Neuronal stem cell (in vitro differentiated cells): ENCODE measurements at regions not wholly inside any gene's neighbourhood (a gene's known extent, or its start where the extent isn't known, plus 50 kb on each side); places are given as distances from the start of the nearest gene placed in this dataset.
A peak's percentile ranks its signal among the peaks of the same experiment; 100 is the strongest.

ENCODE experiments used
- DNase-seq: peaks from one replicate; pipeline ENCODE4 v3.0.0-alpha.2; 2013; ENCODE audit warnings: low spot score
- H2AFZ ChIP-seq: one replicate; pipeline ENCODE4 v1.6.1; 2013; ENCODE audit warnings: mild to moderate bottlenecking, low read length, inconsistent platforms
- H2AK5ac ChIP-seq: 2 replicates; pipeline ENCODE4 v1.6.1; 2013; ENCODE audit warnings: low read depth, mild to moderate bottlenecking, inconsistent platforms, low read length, moderate library complexity, mixed read lengths
- H2BK120ac ChIP-seq: 2 replicates; pipeline ENCODE4 v1.6.1; 2013; ENCODE audit warnings: low read depth, mild to moderate bottlenecking, inconsistent platforms, low read length, moderate library complexity, mixed read lengths
- H2BK12ac ChIP-seq: one replicate; pipeline ENCODE4 v1.6.1; 2013; ENCODE audit warnings: low read length, inconsistent platforms
- H2BK15ac ChIP-seq: 2 replicates; pipeline ENCODE4 v1.6.1; 2013; ENCODE audit warnings: mild to moderate bottlenecking, low read length, inconsistent platforms, mixed read lengths
- H2BK5ac ChIP-seq: one replicate; pipeline ENCODE4 v1.6.1; 2013; ENCODE audit warnings: inconsistent platforms, mild to moderate bottlenecking, low read length, moderate library complexity
- H3K14ac ChIP-seq: one replicate; pipeline ENCODE4 v1.6.1; 2013; ENCODE audit warnings: low read length, inconsistent platforms
- H3K18ac ChIP-seq: 2 replicates; pipeline ENCODE4 v1.6.1; 2013; ENCODE audit warnings: low read length, inconsistent platforms
- H3K23ac ChIP-seq: 2 replicates; pipeline ENCODE4 v1.6.1; 2013; ENCODE audit warnings: low read depth, mild to moderate bottlenecking, mixed read lengths, low read length, inconsistent platforms; ENCODE audit not compliant: poor library complexity
- H3K27ac ChIP-seq: replicated peaks from 3 replicates; pipeline ENCODE4 v1.5.1; 2013; ENCODE audit warnings: low read length, inconsistent platforms
- H3K27me3 ChIP-seq, 3 experiments: 2 replicates each; pipeline ENCODE4 v1.6.1; 2013; ENCODE audit warnings: low read length in 3 of 3, mild to moderate bottlenecking in 2 of 3, inconsistent platforms in 1 of 3, low read depth in 1 of 3, mixed read lengths in 1 of 3, moderate library complexity in 1 of 3; ENCODE audit not compliant: control insufficient read depth in 3 of 3, insufficient read depth in 3 of 3
- H3K36me3 ChIP-seq, 2 donors: replicated peaks in 1 of 2; 2 replicates each; pipeline ENCODE4 v1.6.1; 2013; ENCODE audit warnings: low read length in 2 of 2; ENCODE audit not compliant: control insufficient read depth in 2 of 2, insufficient read depth in 2 of 2
- H3K4ac ChIP-seq: 2 replicates; pipeline ENCODE4 v1.6.1; 2013; ENCODE audit warnings: inconsistent platforms, mild to moderate bottlenecking, low read length, moderate library complexity
- H3K4me1 ChIP-seq, 2 donors: 1 replicate in 1 of 2; 2 replicates in 1 of 2; pipeline ENCODE4 v1.6.1; 2013; ENCODE audit warnings: low read length in 2 of 2, low read depth in 1 of 2; ENCODE audit not compliant: control insufficient read depth in 2 of 2, insufficient read depth in 1 of 2
- H3K4me2 ChIP-seq: one replicate; pipeline ENCODE4 v1.6.1; 2013; ENCODE audit warnings: mild to moderate bottlenecking, low read length, inconsistent platforms; ENCODE audit not compliant: insufficient read depth, poor library complexity, severe bottlenecking
- H3K4me3 ChIP-seq, 2 donors: 2 replicates each; pipeline ENCODE4 v1.5.1; 2013; ENCODE audit warnings: low read length in 2 of 2, mild to moderate bottlenecking in 2 of 2, inconsistent platforms in 1 of 2, moderate library complexity in 1 of 2
- H3K79me1 ChIP-seq: one replicate; pipeline ENCODE4 v1.6.1; 2013; ENCODE audit warnings: low read depth, mild to moderate bottlenecking, inconsistent platforms, low read length, moderate library complexity
- H3K9ac ChIP-seq: one replicate; pipeline ENCODE4 v1.6.1; 2013; ENCODE audit warnings: mild to moderate bottlenecking, low read depth, low read length, inconsistent platforms; ENCODE audit not compliant: poor library complexity
- H3K9me3 ChIP-seq, 2 donors: replicated peaks in 1 of 2; 2 replicates each; pipeline versions ENCODE3 to v1.6.1; 2013; ENCODE audit warnings: low read length in 2 of 2, mild to moderate bottlenecking in 2 of 2, inconsistent platforms in 1 of 2, low read depth in 1 of 2, mixed read lengths in 1 of 2, moderate library complexity in 1 of 2; ENCODE audit not compliant: control insufficient read depth in 2 of 2, insufficient read depth in 1 of 2
- H4K8ac ChIP-seq: one replicate; pipeline ENCODE4 v1.6.1; 2013; ENCODE audit warnings: low read depth, mild to moderate bottlenecking, inconsistent platforms, low read length, moderate library complexity
- H4K91ac ChIP-seq: one replicate; pipeline ENCODE4 v1.6.1; 2013; ENCODE audit warnings: low read length, low read depth, mild to moderate bottlenecking, inconsistent platforms; ENCODE audit not compliant: poor library complexity
- WGBS, 2 donors: extraction: QIAGEN DNeasy Blood & Tissue Kit; methylation state at CpG; one replicate each; pipeline ENCODE4 v1.1.7; 2013; ENCODE audit warnings: missing lambda C conversion rate in 2 of 2, mixed read lengths in 1 of 2; ENCODE audit not compliant: insufficient read length in 2 of 2, insufficient replicate concordance in 1 of 2; ENCODE audit errors: extremely low coverage in 2 of 2; 5-methylcytosine and 5-hydroxymethylcytosine counted together

GRCh38 chr12:86723326-86723725 is 467.1 kb upstream of the MGAT4C start:
- DNase-seq: no peak
- Histone ChIP-seq H3K4ac (no peak overlapping the region), H2BK15ac (no peak overlapping the region), H2BK120ac (no peak overlapping the region), H2AK5ac (no peak overlapping the region), H3K23ac (no peak overlapping the region), H4K8ac (no peak overlapping the region), H2AFZ (peak overlapping the region; percentile 81), H3K14ac (no peak overlapping the region), H3K27ac (no peak overlapping the region), H3K27me3 (no peaks in the 10 kb centered on the region), H3K9ac (no peak overlapping the region), H3K4me3 (no peak overlapping the region), H2BK12ac (no peak overlapping the region), H3K9me3 (no peaks in the 10 kb centered on the region), H3K18ac (no peak overlapping the region), H3K79me1 (no peaks in the 10 kb centered on the region), H3K36me3 (no peaks in the 10 kb centered on the region), H2BK5ac (no peak overlapping the region), H3K4me1 (no peaks in the 10 kb centered on the region), H4K91ac (no peak overlapping the region), H3K4me2 (no peak overlapping the region)
- WGBS, 2 donors: no CpG with 5 or more reads among the region's 2 CpGs

- no peak for DNase-seq
- Histone ChIP-seq H2BK15ac (no peak overlapping the region), H3K9me3 (no peaks in the 10 kb centered on the region), H3K23ac (no peak overlapping the region), H3K18ac (no peak overlapping the region), H3K14ac (no peak overlapping the region), H3K4ac (no peak overlapping the region), H3K36me3 (no peaks in the 10 kb centered on the region), H2BK120ac (no peak overlapping the region), H4K8ac (no peak overlapping the region), H2BK5ac (no peak overlapping the region), H3K4me1 (no peaks in the 10 kb centered on the region), H2AFZ (peak overlapping the region; percentile 34), H3K27me3 (no peaks in the 10 kb centered on the region), H3K4me2 (no peak overlapping the region), H3K9ac (no peak overlapping the region), H3K4me3 (no peak overlapping the region), H2AK5ac (no peak overlapping the region), H3K79me1 (no peaks in the 10 kb centered on the region), H4K91ac (no peak overlapping the region), H3K27ac (no peak overlapping the region), H2BK12ac (no peak overlapping the region)
- no CpG with 5 or more reads among the region's 5 CpGs for WGBS, 2 donors
Measured at GRCh38 chr12:86721713-86722397, 465.7 kb upstream of the MGAT4C start.

GRCh38 chr12:86719381-86719780 is 463.2 kb upstream of the MGAT4C start:
- Histone ChIP-seq H3K79me1 (no peaks in the 10 kb centered on the region), H3K14ac (no peak overlapping the region)

GRCh38 chr12:86713121-86713520 is 456.9 kb upstream of the MGAT4C start:
- Histone ChIP-seq H3K27me3 (no peaks in the 10 kb centered on the region), H2BK5ac (no peak overlapping the region), H4K8ac (no peak overlapping the region), H3K4me3 (no peak overlapping the region), H3K9ac (no peak overlapping the region), H2BK120ac (no peak overlapping the region), H3K9me3 (peaks cover 3 to 4% of the 10 kb centered on the region in 2 donors), H2BK15ac (no peak overlapping the region), H3K4me2 (no peak overlapping the region), H3K27ac (no peak overlapping the region), H3K36me3 (no peaks in the 10 kb centered on the region), H3K14ac (no peak overlapping the region), H4K91ac (no peak overlapping the region), H2AFZ (no peak overlapping the region), H2BK12ac (no peak overlapping the region), H3K23ac (no peak overlapping the region), H3K4ac (no peak overlapping the region), H3K4me1 (no peaks in the 10 kb centered on the region), H2AK5ac (no peak overlapping the region), H3K18ac (no peak overlapping the region), H3K79me1 (no peaks in the 10 kb centered on the region)
- no peak for DNase-seq

More at GRCh38 chr12:86719381-86719780, 463.2 kb upstream of the MGAT4C start:
- Histone ChIP-seq H3K4me3 (no peak overlapping the region), H4K91ac (no peak overlapping the region), H3K27me3 (no peaks in the 10 kb centered on the region), H2BK120ac (no peak overlapping the region), H3K36me3 (no peaks in the 10 kb centered on the region), H2BK15ac (no peak overlapping the region), H3K9ac (no peak overlapping the region), H2BK5ac (no peak overlapping the region), H2BK12ac (no peak overlapping the region), H3K9me3 (no peaks in the 10 kb centered on the region), H3K23ac (no peak overlapping the region), H2AFZ (no peak overlapping the region), H3K4me1 (no peaks in the 10 kb centered on the region), H3K4me2 (no peak overlapping the region), H4K8ac (no peak overlapping the region), H3K27ac (no peak overlapping the region), H3K4ac (no peak overlapping the region), H2AK5ac (no peak overlapping the region), H3K18ac (no peak overlapping the region)
- no CpG with 5 or more reads among the region's 1 CpG for WGBS, 2 donors
- DNase-seq: no peak
